H1 (cell line): ENCODE measurements at regions not wholly inside any gene's neighbourhood (a gene's known extent, or its start where the extent isn't known, plus 50 kb on each side); places are given as distances from the start of the nearest gene placed in this dataset.

Experiments used
- CBX8 ChIP-seq: fragments of 300-800, 300-1000 bp; sonication (generic); IDR thresholded peaks from 2 replicates; pipeline ENCODE4 v1.7.1; 2016; ENCODE audit warnings: low read depth, low read length, borderline replicate concordance
- EP300 ChIP-seq, 2 experiments: IDR thresholded peaks; 1 replicate in 1 of 2; 2 replicates in 1 of 2; pipeline ENCODE4 v1.6.1; 2011 to 2012; ENCODE audit warnings: low read depth in 2 of 2, low read length in 2 of 2, mild to moderate bottlenecking in 2 of 2, borderline replicate concordance in 1 of 2, inconsistent platforms in 1 of 2, moderate library complexity in 1 of 2
- POLR2A ChIP-seq, 2 experiments: IDR thresholded peaks; 1 replicate in 1 of 2; 2 replicates in 1 of 2; pipeline ENCODE4 v1.6.1; 2011; ENCODE audit warnings: low read depth in 2 of 2, low read length in 2 of 2, mild to moderate bottlenecking in 2 of 2; ENCODE audit errors: control extremely low read depth in 1 of 2
- SIN3A ChIP-seq, 2 experiments: IDR thresholded peaks in 1 of 2; conservative IDR thresholded peaks in 1 of 2; 2 replicates each; pipeline ENCODE4 v1.6.1; 2011 to 2012; ENCODE audit warnings: low read length in 2 of 2, improper control_type of control experiment in 1 of 2, low read depth in 1 of 2, mild to moderate bottlenecking in 1 of 2
- SP1 ChIP-seq: IDR thresholded peaks from 2 replicates; pipeline ENCODE4 v1.6.1; 2011; ENCODE audit warnings: low read depth, low read length
- TAF1 ChIP-seq: IDR thresholded peaks from 2 replicates; pipeline ENCODE4 v1.6.1; 2011; ENCODE audit warnings: mild to moderate bottlenecking, low read depth, low read length
- ZNF274 ChIP-seq: IDR thresholded peaks from 2 replicates; pipeline ENCODE4 v1.7.0; 2012; ENCODE audit warnings: low read length, borderline replicate concordance; ENCODE audit errors: extremely low read depth
- TF ChIP-seq, protein P1 (sequence below), 3 experiments: IDR thresholded peaks; 1 replicate in 2 of 3; 2 replicates in 1 of 3; pipeline versions ENCODE4 v1.5.1 to v1.6.1; 2011; ENCODE audit warnings: low read length in 3 of 3, mild to moderate bottlenecking in 3 of 3, inconsistent platforms in 2 of 3, low read depth in 1 of 3, moderate library complexity in 1 of 3; ENCODE audit not compliant: insufficient read depth in 1 of 3; ENCODE audit errors: control extremely low read depth in 1 of 3

DNA sequence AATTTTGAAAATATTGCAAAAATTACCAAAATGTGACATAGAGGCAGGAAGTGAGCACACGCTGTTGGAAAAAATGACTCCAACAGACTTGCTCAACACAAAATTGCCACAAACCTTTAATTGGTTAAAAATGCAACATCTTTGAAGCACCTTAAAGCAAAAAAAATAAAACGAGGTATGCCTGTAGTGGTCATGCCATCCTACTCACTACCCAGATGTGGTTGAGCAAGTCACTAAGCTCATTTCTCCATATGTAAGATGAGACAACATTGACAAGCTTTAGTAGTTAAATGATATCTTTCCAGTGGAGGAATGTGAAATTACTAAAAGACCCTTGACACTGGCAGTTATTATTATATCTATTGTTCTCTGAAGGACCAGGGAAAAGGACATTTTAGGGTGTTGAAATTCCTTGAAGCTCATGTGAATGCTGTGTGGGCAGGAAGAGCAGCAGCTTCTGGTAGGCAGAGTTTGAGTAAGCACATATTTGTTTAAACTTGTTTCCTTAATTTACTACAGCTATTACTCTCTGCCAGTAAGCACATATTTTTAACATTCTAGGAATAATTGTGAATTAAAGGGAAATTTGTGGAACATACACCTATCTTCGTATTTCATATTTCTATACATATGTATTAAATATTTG, 131.6 kb upstream of the P2RY1 start:
- TF ChIP-seq EP300 (IDR thresholded peaks at IDR 0.05; ENCODE audit: borderline replicate concordance in 1 of 2, low read depth in 2 of 2, low read length in 2 of 2) = no peak
- TF ChIP-seq, protein P1, sequence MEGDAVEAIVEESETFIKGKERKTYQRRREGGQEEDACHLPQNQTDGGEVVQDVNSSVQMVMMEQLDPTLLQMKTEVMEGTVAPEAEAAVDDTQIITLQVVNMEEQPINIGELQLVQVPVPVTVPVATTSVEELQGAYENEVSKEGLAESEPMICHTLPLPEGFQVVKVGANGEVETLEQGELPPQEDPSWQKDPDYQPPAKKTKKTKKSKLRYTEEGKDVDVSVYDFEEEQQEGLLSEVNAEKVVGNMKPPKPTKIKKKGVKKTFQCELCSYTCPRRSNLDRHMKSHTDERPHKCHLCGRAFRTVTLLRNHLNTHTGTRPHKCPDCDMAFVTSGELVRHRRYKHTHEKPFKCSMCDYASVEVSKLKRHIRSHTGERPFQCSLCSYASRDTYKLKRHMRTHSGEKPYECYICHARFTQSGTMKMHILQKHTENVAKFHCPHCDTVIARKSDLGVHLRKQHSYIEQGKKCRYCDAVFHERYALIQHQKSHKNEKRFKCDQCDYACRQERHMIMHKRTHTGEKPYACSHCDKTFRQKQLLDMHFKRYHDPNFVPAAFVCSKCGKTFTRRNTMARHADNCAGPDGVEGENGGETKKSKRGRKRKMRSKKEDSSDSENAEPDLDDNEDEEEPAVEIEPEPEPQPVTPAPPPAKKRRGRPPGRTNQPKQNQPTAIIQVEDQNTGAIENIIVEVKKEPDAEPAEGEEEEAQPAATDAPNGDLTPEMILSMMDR (IDR thresholded peaks at IDR 0.05; ENCODE audit: control extremely low read depth in 1 of 3, insufficient read depth in 1 of 3, low read depth in 1 of 3, low read length in 3 of 3) = no peak
- TF ChIP-seq TAF1 = no peak
- no peak for TF ChIP-seq SIN3A (conservative IDR thresholded peaks at IDR 0.05 in 1 of 2, IDR thresholded peaks at IDR 0.05 in 1 of 2; ENCODE audit: low read depth in 1 of 2, low read length in 2 of 2)
- no peak for TF ChIP-seq POLR2A (IDR thresholded peaks at IDR 0.05; ENCODE audit: control extremely low read depth in 1 of 2, low read depth in 2 of 2, low read length in 2 of 2)
- TF ChIP-seq SP1 = no peak
- TF ChIP-seq ZNF274 = no peak
- no peak for TF ChIP-seq CBX8
